ENCODE measurements at regions not wholly inside any gene's neighbourhood (a gene's known extent, or its start where the extent isn't known, plus 50 kb on each side); places are given as distances from the start of the nearest gene placed in this dataset. TPM values are rescaled to one million over a fixed set of nuclear protein-coding genes. Genes with fewer than 3 reads are reported as not detected.

Small RNAs in the stretch of these regions (microRNA-seq; reads per million reads assigned to microRNA genes)
- gene MIR3648-1 (not detected), gene MIR3687-1 (not detected), gene MIR6724-1 (not detected), gene MIR6724-2 (not detected)

All from Right ventricle myocardium superior (tissue), 1 donor.